IMR-90 (cell line): ENCODE measurements at regions not wholly inside any gene's neighbourhood (a gene's known extent, or its start where the extent isn't known, plus 50 kb on each side); places are given as distances from the start of the nearest gene placed in this dataset.

Source experiments
- ATAC-seq: fragments of 200-7000 bp; cut with Tn5 transposase; 2 replicates; pipeline ENCODE4 v1.9.1; 2020; ENCODE audit warnings: low read depth, mild to moderate bottlenecking, moderate library complexity
- BruUV-seq: library from RNA; stranded (reverse); fragments of 400-500 nt; replicated peaks from 2 replicates; lab custom pipeline; 2021; lab: Mats Ljungman, UMichigan
- CTCF ChIA-PET: fragments of 300-600 bp; formaldehyde crosslinking; extraction: SDS; loops from one replicate; lab custom pipeline; 2021; ENCODE audit warnings: antibody characterized with exemption; lab: Yijun Ruan, JAX
- POLR2A ChIA-PET: fragments of 300-600 bp; sonication (Branson Sonifier 250); formaldehyde crosslinking; loops from one replicate; lab custom pipeline; 2022; ENCODE audit warnings: antibody characterized with exemption; ENCODE audit not compliant: unreplicated experiment; lab: Charles Lee
- DNase-seq: peaks from one replicate; pipeline ENCODE4 v3.0.0; 2013
- H2AFZ ChIP-seq: replicated peaks from 2 replicates; pipeline ENCODE3; 2013; ENCODE audit warnings: low read length, mild to moderate bottlenecking; ENCODE audit not compliant: poor library complexity
- H2AK5ac ChIP-seq: 2 replicates; pipeline ENCODE4 v1.6.1; 2013; ENCODE audit warnings: low read depth, low read length, inconsistent platforms
- H2AK9ac ChIP-seq: replicated peaks from 2 replicates; pipeline ENCODE3; 2013; ENCODE audit warnings: mild to moderate bottlenecking, low read depth, low read length, moderate library complexity; ENCODE audit not compliant: poor library complexity
- H2BK120ac ChIP-seq: 2 replicates; pipeline ENCODE4 v1.6.1; 2013; ENCODE audit warnings: low read depth, low read length, inconsistent platforms
- H2BK15ac ChIP-seq: 3 replicates; pipeline ENCODE4 v1.6.1; 2013; ENCODE audit warnings: low read depth, low read length, inconsistent platforms
- H2BK20ac ChIP-seq: 2 replicates; pipeline ENCODE4 v1.6.1; 2013; ENCODE audit warnings: low read depth, mild to moderate bottlenecking, inconsistent platforms, low read length, moderate library complexity
- H2BK5ac ChIP-seq: 2 replicates; pipeline ENCODE4 v1.6.1; 2013; ENCODE audit warnings: mild to moderate bottlenecking, low read depth, low read length, inconsistent platforms; ENCODE audit not compliant: poor library complexity, severe bottlenecking
- H3K14ac ChIP-seq: replicated peaks from 2 replicates; pipeline ENCODE4 v1.6.1; 2013; ENCODE audit warnings: low read depth, low read length, inconsistent platforms
- H3K18ac ChIP-seq: 2 replicates; pipeline ENCODE4 v1.6.1; 2013; ENCODE audit warnings: low read depth, low read length, control low read depth
- H3K23ac ChIP-seq: 2 replicates; pipeline ENCODE4 v1.6.1; 2013; ENCODE audit warnings: low read depth, low read length, inconsistent platforms
- H3K27ac ChIP-seq: 2 replicates; pipeline ENCODE4 v1.5.1; 2013; ENCODE audit warnings: mild to moderate bottlenecking, control low read depth, low read length; ENCODE audit not compliant: insufficient read depth
- H3K27me3 ChIP-seq: 2 replicates; pipeline ENCODE4 v1.6.1; 2013; ENCODE audit warnings: low read length; ENCODE audit not compliant: control insufficient read depth, insufficient read depth
- H3K36me3 ChIP-seq: 2 replicates; pipeline ENCODE4 v1.6.1; 2013; ENCODE audit warnings: low read length, mixed read lengths; ENCODE audit not compliant: control insufficient read depth, insufficient read depth
- H3K4ac ChIP-seq: 2 replicates; pipeline ENCODE4 v1.6.1; 2013; ENCODE audit warnings: low read depth, low read length, inconsistent platforms
- H3K4me1 ChIP-seq: 2 replicates; pipeline ENCODE4 v1.6.1; 2013; ENCODE audit warnings: low read length, mixed read lengths; ENCODE audit not compliant: control insufficient read depth, insufficient read depth
- H3K4me2 ChIP-seq: 2 replicates; pipeline ENCODE4 v1.6.1; 2013; ENCODE audit warnings: low read depth, mild to moderate bottlenecking, control low read depth, low read length, moderate library complexity
- H3K4me3 ChIP-seq: 2 replicates; pipeline ENCODE4 v1.5.1; 2013; ENCODE audit warnings: low read depth, mild to moderate bottlenecking, control low read depth, low read length, moderate library complexity; ENCODE audit not compliant: insufficient read depth
- H3K56ac ChIP-seq: 2 replicates; pipeline ENCODE4 v1.6.1; 2013; ENCODE audit warnings: low read length, inconsistent platforms; ENCODE audit not compliant: insufficient read depth; ENCODE audit errors: extremely low read depth
- H3K79me1 ChIP-seq, 2 experiments: 2 replicates each; pipeline ENCODE4 v1.6.1; 2013; ENCODE audit warnings: low read length in 2 of 2, inconsistent platforms in 1 of 2, low read depth in 1 of 2
- H3K9ac ChIP-seq: 2 replicates; pipeline ENCODE4 v1.6.1; 2013; ENCODE audit warnings: low read depth, low read length, control low read depth
- H3K9me1 ChIP-seq: 2 replicates; pipeline ENCODE4 v1.6.1; 2013; ENCODE audit warnings: low read length, inconsistent platforms; ENCODE audit not compliant: insufficient read depth
- H3K9me3 ChIP-seq: 2 replicates; pipeline ENCODE4 v1.6.1; 2013; ENCODE audit warnings: low read length; ENCODE audit not compliant: control insufficient read depth, insufficient read depth
- H4K20me1 ChIP-seq: 2 replicates; pipeline ENCODE4 v1.6.1; 2013; ENCODE audit warnings: low read length, inconsistent platforms; ENCODE audit not compliant: insufficient read depth
- H4K5ac ChIP-seq: 2 replicates; pipeline ENCODE4 v1.6.1; 2013; ENCODE audit warnings: mild to moderate bottlenecking, low read depth, low read length, control low read depth
- H4K8ac ChIP-seq, 2 experiments: 2 replicates each; pipeline ENCODE4 v1.6.1; 2013; ENCODE audit warnings: low read depth in 2 of 2, low read length in 2 of 2, control low read depth in 1 of 2, inconsistent platforms in 1 of 2
- H4K91ac ChIP-seq: 2 replicates; pipeline ENCODE4 v1.6.1; 2013; ENCODE audit warnings: low read depth, low read length, inconsistent platforms; ENCODE audit not compliant: insufficient read depth
- BHLHE40 ChIP-seq: fragments of 150-350 bp; IDR thresholded peaks from 2 replicates; pipeline ENCODE4 v1.6.1; 2016; ENCODE audit warnings: mild to moderate bottlenecking, low read depth, low read length
- CEBPB ChIP-seq: IDR thresholded peaks from 2 replicates; pipeline ENCODE4 v1.6.1; 2012; ENCODE audit warnings: low read depth, low read length, improper control_type of control experiment
- CTCF ChIP-seq: conservative IDR thresholded peaks from 2 replicates; pipeline ENCODE4 v1.5.1; 2012; ENCODE audit warnings: mild to moderate bottlenecking, low read depth, low read length, improper control_type of control experiment
- ELK1 ChIP-seq: fragments of 150-350 bp; IDR thresholded peaks from 2 replicates; pipeline ENCODE4 v1.6.1; 2016; ENCODE audit warnings: low read depth, mild to moderate bottlenecking, low read length, moderate library complexity, borderline replicate concordance
- FOS ChIP-seq: fragments of 150-350 bp; IDR thresholded peaks from 2 replicates; pipeline ENCODE4 v1.6.1; 2016; ENCODE audit warnings: low read depth, low read length
- MAFK ChIP-seq: IDR thresholded peaks from 2 replicates; pipeline ENCODE4 v1.6.1; 2012; ENCODE audit warnings: low read depth, low read length, improper control_type of control experiment
- MAZ ChIP-seq: IDR thresholded peaks from 2 replicates; pipeline ENCODE4 v1.6.1; 2012; ENCODE audit warnings: low read depth, mild to moderate bottlenecking, low read length, improper control_type of control experiment, moderate library complexity, borderline replicate concordance
- RAD21 ChIP-seq: IDR thresholded peaks from 2 replicates; pipeline ENCODE4 v1.6.1; 2012; ENCODE audit warnings: low read length, improper control_type of control experiment
- RCOR1 ChIP-seq: IDR thresholded peaks from 2 replicates; pipeline ENCODE4 v1.6.1; 2012; ENCODE audit warnings: mild to moderate bottlenecking, low read length, improper control_type of control experiment; ENCODE audit not compliant: insufficient replicate concordance
- SMC3 ChIP-seq: fragments of 150-350 bp; IDR thresholded peaks from 2 replicates; pipeline ENCODE4 v1.6.1; 2016; ENCODE audit warnings: low read depth, mild to moderate bottlenecking, antibody characterized with exemption, low read length, moderate library complexity
- WGBS, 2 experiments: methylation state at CpG; one replicate each; pipeline versions ENCODE4 v1.1.5 to v1.1.7; 2013; ENCODE audit warnings: missing lambda C conversion rate in 2 of 2; ENCODE audit not compliant: insufficient read length in 1 of 2; ENCODE audit errors: extremely low coverage in 2 of 2; 5-methylcytosine and 5-hydroxymethylcytosine counted together
- dilution Hi-C: fragments of 300-500 bp; cut with HindIII; formaldehyde crosslinking; loops from one replicate; pipeline ENCODE4 v1.14.3; 2018; ENCODE audit warnings: low sequenced_read_pairs; ENCODE audit not compliant: unreplicated experiment
- in situ Hi-C: fragments of 300-500 bp; cut with MboI; formaldehyde crosslinking; loops from 3 replicates; pipeline ENCODE4 v1.14.3; 2019; ENCODE audit warnings: low sequenced_read_pairs, inconsistent platforms, mixed read lengths
- intact Hi-C: fragments of 100-400 bp; cut with micrococcal nuclease; formaldehyde crosslinking; loops from 2 replicates; pipeline ENCODE4 v1.10.0; 2022

GRCh38 chr3:95923496-95924210 is 890.7 kb upstream of the EPHA6 start:
- POLR2A ChIA-PET, result no interaction called here
- no TSS peak for BruUV-seq

More at GRCh38 chr3:95923496-95924210, 890.7 kb upstream of the EPHA6 start:
- 0 out of 2 replicates have a peak overlapping the region, but pooled peaks have one; percentile 72 for H3K14ac ChIP-seq
- H4K5ac ChIP-seq, result no peak overlapping the region
- H4K8ac ChIP-seq, result peak overlapping the region in 1 of 2 experiments; percentile 30; a peak in 1 of 4 replicates
- no peaks in the 10 kb centered on the region for H3K36me3 ChIP-seq
- peak overlapping the region; percentile 43; the same call in 1 of the 2 replicates for H2AK5ac ChIP-seq
- peak overlapping the region; percentile 50; the same call in 1 of the 2 replicates for H3K56ac ChIP-seq
- peak overlapping the region; percentile 92 for H2BK5ac ChIP-seq
- H3K4me1 ChIP-seq, result peaks cover 3% of the 10 kb centered on the region
- H3K27ac ChIP-seq, result peak overlapping the region; percentile 15; the same call in 1 of the 2 replicates
- intact Hi-C loops, result no loop called here
- dilution Hi-C loops, result no loop called here
- TF ChIP-seq BHLHE40 (no peak), MAFK (no peak), RCOR1 (peak; percentile 9), FOS (peak; percentile 78; the same call in 1 of the 2 replicates), MAZ (peak; percentile 20; the same call in 1 of the 2 replicates), CEBPB (peak; percentile 45; the same call in 1 of the 2 replicates), RAD21 (no peak), ELK1 (no peak), SMC3 (no peak), CTCF (no peak)
- no peak overlapping the region for H2AK9ac ChIP-seq
- CTCF ChIA-PET, result no interaction called here
- H3K4me2 ChIP-seq, result peak overlapping the region; percentile 87; the same call in 1 of the 2 replicates
- H3K9ac ChIP-seq, result no peak overlapping the region
- peak overlapping the region; percentile 82; the same call in 1 of the 2 replicates for H2BK20ac ChIP-seq
- H2BK120ac ChIP-seq, result peak overlapping the region; percentile 85
- H3K27me3 ChIP-seq, result no peaks in the 10 kb centered on the region
- no peaks in the 10 kb centered on the region for H3K79me1 ChIP-seq
- DNase-seq (peak; percentile 94), ATAC-seq (peak; percentile 82)
- no peak overlapping the region for H3K23ac ChIP-seq
- in situ Hi-C loops, result no loop called here
- no peaks in the 10 kb centered on the region for H3K9me1 ChIP-seq
- peak overlapping the region; percentile 73; the same call in 1 of the 2 replicates for H3K18ac ChIP-seq
- 0% methylated on average over 1 of the region's 3 CpGs; no CpG with 5 or more reads in 1 of the 2 experiments for WGBS, 2 experiments
- no peak overlapping the region for H2AFZ ChIP-seq
- H3K4ac ChIP-seq, result no peak overlapping the region; the same call in none of the 2 replicates
- H3K9me3 ChIP-seq, result no peaks in the 10 kb centered on the region
- H4K91ac ChIP-seq, result no peak overlapping the region
- H3K4me3 ChIP-seq, result peak overlapping the region; percentile 25; the same call in 1 of the 2 replicates
- H4K20me1 ChIP-seq, result no peaks in the 10 kb centered on the region
- H2BK15ac ChIP-seq, result no peak overlapping the region
